Vagina (tissue), 2 donors: ENCODE measurements at regions not wholly inside any gene's neighbourhood (a gene's known extent, or its start where the extent isn't known, plus 50 kb on each side); places are given as distances from the start of the nearest gene placed in this dataset.

Experiments
- CTCF ChIP-seq, 3 experiments: fragments of 450-650 bp in 2 of 3; fragments of 200-600 bp in 1 of 3; sonication (generic) in 1 of 3; IDR thresholded peaks; one replicate each; pipeline ENCODE4 v1.5.1; 2017 to 2019; ENCODE audit warnings: antibody characterized with exemption in 3 of 3, mild to moderate bottlenecking in 2 of 3, moderate library complexity in 2 of 3
- POLR2A ChIP-seq, 2 donors: fragments of 450-650 bp; IDR thresholded peaks; one replicate each; pipeline ENCODE4 v1.6.1; 2017; ENCODE audit warnings: antibody characterized with exemption in 2 of 2, mild to moderate bottlenecking in 2 of 2, moderate library complexity in 2 of 2
- POLR2AphosphoS5 ChIP-seq, 2 donors: sonication (generic); formaldehyde crosslinking; IDR thresholded peaks; one replicate each; pipeline ENCODE4 v1.9.0; 2017; ENCODE audit warnings: antibody characterized with exemption in 2 of 2, mild to moderate bottlenecking in 2 of 2, low read depth in 1 of 2; ENCODE audit not compliant: insufficient read depth in 1 of 2

GRCh38 chr14:97571866-97572555 is 774.8 kb downstream of the VRK1 start:
- TF ChIP-seq POLR2A (IDR thresholded peaks at IDR 0.05): no peak
- TF ChIP-seq CTCF (IDR thresholded peaks at IDR 0.05): no peak
- TF ChIP-seq POLR2AphosphoS5 (IDR thresholded peaks at IDR 0.05; ENCODE audit: insufficient read depth in 1 of 2, low read depth in 1 of 2): no peak
